Panc1 (cell line): ENCODE measurements at regions not wholly inside any gene's neighbourhood (a gene's known extent, or its start where the extent isn't known, plus 50 kb on each side); places are given as distances from the start of the nearest gene placed in this dataset.

Experiments used
- ATAC-seq: fragments of 200-7000 bp; cut with Tn5 transposase; 2 replicates; pipeline ENCODE4 v1.9.1; 2020; ENCODE audit warnings: mild to moderate bottlenecking, moderate library complexity
- BruUV-seq: library from RNA; stranded (reverse); fragments of 400-500 nt; replicated peaks from 2 replicates; lab custom pipeline; 2021; lab: Mats Ljungman, UMichigan
- CTCF ChIA-PET: fragments of 300-600 bp; sonication (Branson Sonifier 250); formaldehyde crosslinking; loops from one replicate; lab custom pipeline; 2022; ENCODE audit warnings: antibody characterized with exemption; lab: Charles Lee
- POLR2A ChIA-PET: fragments of 300-600 bp; sonication (Branson Sonifier 250); formaldehyde crosslinking; loops from one replicate; lab custom pipeline; 2022; ENCODE audit warnings: antibody characterized with exemption; lab: Charles Lee
- DNase-seq: peaks from one replicate; pipeline ENCODE4 v3.0.0-alpha.2; 2010; ENCODE audit warnings: low read depth, low spot score
- H3K27ac ChIP-seq: 2 replicates; pipeline ENCODE4 v1.5.1; 2011; ENCODE audit warnings: mild to moderate bottlenecking, low read length, inconsistent platforms
- H3K27me3 ChIP-seq: fragments of 200-500 bp; sonication (Bioruptor generic); 2 replicates; pipeline ENCODE4 v1.6.0; 2014; ENCODE audit warnings: low read length, inconsistent platforms; ENCODE audit not compliant: control insufficient read depth, insufficient read depth
- H3K36me3 ChIP-seq: fragments of 200-500 bp; sonication (Bioruptor generic); 2 replicates; pipeline ENCODE4 v1.5.1; 2014; ENCODE audit warnings: inconsistent platforms, mild to moderate bottlenecking, low read length, moderate library complexity; ENCODE audit not compliant: control insufficient read depth, insufficient read depth
- H3K4me1 ChIP-seq: 2 replicates; pipeline ENCODE4 v1.5.1; 2011; ENCODE audit warnings: inconsistent platforms, mild to moderate bottlenecking, low read length, moderate library complexity; ENCODE audit not compliant: control insufficient read depth, insufficient read depth
- H3K4me3 ChIP-seq, 2 experiments: 2 replicates each; pipeline ENCODE4 v1.5.1; 2011 to 2012; ENCODE audit warnings: low read depth in 2 of 2, low read length in 2 of 2, mild to moderate bottlenecking in 2 of 2, inconsistent platforms in 1 of 2, moderate library complexity in 1 of 2
- H3K9me3 ChIP-seq: fragments of 200-500 bp; sonication (Bioruptor generic); 2 replicates; pipeline ENCODE4 v1.5.1; 2014; ENCODE audit warnings: low read depth, mild to moderate bottlenecking, inconsistent platforms, low read length, moderate library complexity; ENCODE audit not compliant: control insufficient read depth, insufficient read depth
- POLR2AphosphoS5 ChIP-seq: IDR thresholded peaks from 2 replicates; pipeline ENCODE4 v1.6.1; 2012; ENCODE audit warnings: mild to moderate bottlenecking, low read depth, low read length, moderate library complexity
- SIN3A ChIP-seq: IDR thresholded peaks from 2 replicates; pipeline ENCODE4 v1.6.1; 2012; ENCODE audit warnings: low read depth, mild to moderate bottlenecking, low read length, moderate library complexity, borderline replicate concordance; ENCODE audit not compliant: insufficient read depth
- TCF7L2 ChIP-seq: IDR thresholded peaks from 2 replicates; pipeline ENCODE4 v1.6.1; 2011; ENCODE audit warnings: mild to moderate bottlenecking, low read depth, low read length, inconsistent platforms
- in situ Hi-C: cut with HindIII; loops from 2 replicates; pipeline ENCODE4 v1.10.0; 2016; ENCODE audit warnings: low sequenced_read_pairs, low pct_unique_long_range_greater_than_20kb
- intact Hi-C: fragments of 100-400 bp; cut with micrococcal nuclease; formaldehyde crosslinking; loops from one replicate; pipeline ENCODE4 v1.10.0; 2022; ENCODE audit not compliant: unreplicated experiment
- TF ChIP-seq, protein P1 (sequence below): fragments of 450-650 bp; IDR thresholded peaks from 2 replicates; pipeline ENCODE4 v1.5.1; 2017; ENCODE audit warnings: mild to moderate bottlenecking
- TF ChIP-seq, protein P2 (sequence below), 2 experiments: IDR thresholded peaks; 2 replicates each; pipeline ENCODE4 v1.6.1; 2011 to 2012; ENCODE audit warnings: low read depth in 2 of 2, control low read depth in 1 of 2, low read length in 1 of 2, mild to moderate bottlenecking in 1 of 2, moderate library complexity in 1 of 2; ENCODE audit not compliant: insufficient read depth in 1 of 2

DNA sequence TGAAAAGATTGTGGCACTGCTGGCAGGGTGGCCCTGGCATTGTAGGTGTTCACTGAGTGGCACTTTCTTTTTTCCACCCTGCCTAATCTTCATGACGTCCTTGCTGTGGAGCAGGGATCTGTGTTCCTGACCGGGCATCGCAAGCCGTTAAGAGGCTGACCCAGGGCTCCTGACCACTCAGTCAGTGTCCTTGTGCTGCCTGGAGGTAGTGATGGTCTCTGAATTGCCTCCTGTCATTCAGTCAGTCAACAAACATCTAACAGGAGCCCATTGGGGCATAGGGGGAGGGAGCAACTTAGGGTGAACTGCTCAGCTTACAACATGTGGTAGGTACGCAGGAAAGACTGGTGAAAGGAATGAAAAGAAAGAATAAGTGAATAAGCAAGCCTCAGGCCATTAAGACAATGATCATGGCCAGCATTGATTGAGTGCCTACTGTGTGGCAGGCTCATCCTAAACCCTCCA lies 152.0 kb downstream of the CEBPB start:
- peaks cover 2% of the 10 kb centered on the region; the same call in 1 of the 2 replicates for H3K4me1 ChIP-seq
- no peaks in the 10 kb centered on the region for H3K9me3 ChIP-seq
- ATAC-seq (no peak), DNase-seq (no peak)
- no peak for TF ChIP-seq TCF7L2
- TF ChIP-seq SIN3A, result no peak
- TF ChIP-seq, protein P1, sequence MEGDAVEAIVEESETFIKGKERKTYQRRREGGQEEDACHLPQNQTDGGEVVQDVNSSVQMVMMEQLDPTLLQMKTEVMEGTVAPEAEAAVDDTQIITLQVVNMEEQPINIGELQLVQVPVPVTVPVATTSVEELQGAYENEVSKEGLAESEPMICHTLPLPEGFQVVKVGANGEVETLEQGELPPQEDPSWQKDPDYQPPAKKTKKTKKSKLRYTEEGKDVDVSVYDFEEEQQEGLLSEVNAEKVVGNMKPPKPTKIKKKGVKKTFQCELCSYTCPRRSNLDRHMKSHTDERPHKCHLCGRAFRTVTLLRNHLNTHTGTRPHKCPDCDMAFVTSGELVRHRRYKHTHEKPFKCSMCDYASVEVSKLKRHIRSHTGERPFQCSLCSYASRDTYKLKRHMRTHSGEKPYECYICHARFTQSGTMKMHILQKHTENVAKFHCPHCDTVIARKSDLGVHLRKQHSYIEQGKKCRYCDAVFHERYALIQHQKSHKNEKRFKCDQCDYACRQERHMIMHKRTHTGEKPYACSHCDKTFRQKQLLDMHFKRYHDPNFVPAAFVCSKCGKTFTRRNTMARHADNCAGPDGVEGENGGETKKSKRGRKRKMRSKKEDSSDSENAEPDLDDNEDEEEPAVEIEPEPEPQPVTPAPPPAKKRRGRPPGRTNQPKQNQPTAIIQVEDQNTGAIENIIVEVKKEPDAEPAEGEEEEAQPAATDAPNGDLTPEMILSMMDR, result no peak
- TF ChIP-seq, protein P2, sequence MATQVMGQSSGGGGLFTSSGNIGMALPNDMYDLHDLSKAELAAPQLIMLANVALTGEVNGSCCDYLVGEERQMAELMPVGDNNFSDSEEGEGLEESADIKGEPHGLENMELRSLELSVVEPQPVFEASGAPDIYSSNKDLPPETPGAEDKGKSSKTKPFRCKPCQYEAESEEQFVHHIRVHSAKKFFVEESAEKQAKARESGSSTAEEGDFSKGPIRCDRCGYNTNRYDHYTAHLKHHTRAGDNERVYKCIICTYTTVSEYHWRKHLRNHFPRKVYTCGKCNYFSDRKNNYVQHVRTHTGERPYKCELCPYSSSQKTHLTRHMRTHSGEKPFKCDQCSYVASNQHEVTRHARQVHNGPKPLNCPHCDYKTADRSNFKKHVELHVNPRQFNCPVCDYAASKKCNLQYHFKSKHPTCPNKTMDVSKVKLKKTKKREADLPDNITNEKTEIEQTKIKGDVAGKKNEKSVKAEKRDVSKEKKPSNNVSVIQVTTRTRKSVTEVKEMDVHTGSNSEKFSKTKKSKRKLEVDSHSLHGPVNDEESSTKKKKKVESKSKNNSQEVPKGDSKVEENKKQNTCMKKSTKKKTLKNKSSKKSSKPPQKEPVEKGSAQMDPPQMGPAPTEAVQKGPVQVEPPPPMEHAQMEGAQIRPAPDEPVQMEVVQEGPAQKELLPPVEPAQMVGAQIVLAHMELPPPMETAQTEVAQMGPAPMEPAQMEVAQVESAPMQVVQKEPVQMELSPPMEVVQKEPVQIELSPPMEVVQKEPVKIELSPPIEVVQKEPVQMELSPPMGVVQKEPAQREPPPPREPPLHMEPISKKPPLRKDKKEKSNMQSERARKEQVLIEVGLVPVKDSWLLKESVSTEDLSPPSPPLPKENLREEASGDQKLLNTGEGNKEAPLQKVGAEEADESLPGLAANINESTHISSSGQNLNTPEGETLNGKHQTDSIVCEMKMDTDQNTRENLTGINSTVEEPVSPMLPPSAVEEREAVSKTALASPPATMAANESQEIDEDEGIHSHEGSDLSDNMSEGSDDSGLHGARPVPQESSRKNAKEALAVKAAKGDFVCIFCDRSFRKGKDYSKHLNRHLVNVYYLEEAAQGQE (IDR thresholded peaks at IDR 0.05; ENCODE audit: insufficient read depth in 1 of 2, low read depth in 2 of 2, low read length in 1 of 2), result no peak
- no peak for TF ChIP-seq POLR2AphosphoS5
- no peaks in the 10 kb centered on the region for H3K36me3 ChIP-seq
- in situ Hi-C loops, result no loop called here
- no peak overlapping the region for H3K4me3 ChIP-seq
- no peaks in the 10 kb centered on the region for H3K27me3 ChIP-seq
- ChIA-PET CTCF (no interaction called here), POLR2A (no interaction called here)
- H3K27ac ChIP-seq, result no peak overlapping the region
- no TSS peak for BruUV-seq
- intact Hi-C loops, result no loop called here

DNA sequence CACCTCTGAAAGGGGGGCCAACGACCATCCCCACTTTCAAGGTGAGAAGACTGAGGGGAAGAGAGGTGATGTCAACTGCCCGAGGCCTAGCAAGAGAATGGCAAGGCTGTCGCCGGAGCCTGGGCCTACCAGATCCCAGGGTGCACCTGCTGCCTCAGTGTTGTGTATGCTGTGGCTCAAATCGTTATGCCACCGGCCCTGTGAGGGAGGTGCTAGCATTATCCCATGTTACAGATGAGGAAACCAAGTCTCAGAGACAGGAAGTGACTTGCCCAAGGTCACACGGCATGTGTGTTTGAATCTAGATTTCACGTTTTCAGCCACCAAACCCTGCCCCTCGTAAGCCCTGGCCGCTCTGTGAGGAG lies 152.5 kb downstream of the CEBPB start:
- DNase-seq (no peak), ATAC-seq (no peak)
- Histone ChIP-seq H3K4me3 (no peak overlapping the region), H3K4me1 (0 out of 2 replicates have a peak, but pooled peaks cover 2% of the 10 kb centered on the region), H3K9me3 (no peaks in the 10 kb centered on the region), H3K27ac (no peak overlapping the region), H3K27me3 (no peaks in the 10 kb centered on the region), H3K36me3 (no peaks in the 10 kb centered on the region)
- TF ChIP-seq, protein P2 (IDR thresholded peaks at IDR 0.05; ENCODE audit: insufficient read depth in 1 of 2, low read depth in 2 of 2, low read length in 1 of 2), result no peak
- TF ChIP-seq TCF7L2 (no peak), POLR2AphosphoS5 (no peak), SIN3A (no peak)
- TF ChIP-seq, protein P1, result no peak
- ChIA-PET CTCF (no interaction called here), POLR2A (no interaction called here)
- intact Hi-C loops, result no loop called here
- in situ Hi-C loops, result no loop called here
- BruUV-seq, result no TSS peak
